ENCODE measurements at regions not wholly inside any gene's neighbourhood (a gene's known extent, or its start where the extent isn't known, plus 50 kb on each side); places are given as distances from the start of the nearest gene placed in this dataset.

GRCh38 chr1:58888833-58889232 is 105.0 kb upstream of the JUN start:
- H3K27me3 ChIP-seq (ENCODE audit: control insufficient read depth, insufficient read depth, low read length, poor library complexity, severe bottlenecking), result no peaks in the 10 kb centered on the region
- no peaks in the 10 kb centered on the region for H3K9me3 ChIP-seq (ENCODE audit: control insufficient read depth, low read length)
- no peak for DNase-seq
- H3K4me1 ChIP-seq (ENCODE audit: control insufficient read depth, insufficient read depth, low read length), result peaks cover 19% of the 10 kb centered on the region
- H3K9ac ChIP-seq (ENCODE audit: extremely low read depth, low read length, poor library complexity, severe bottlenecking), result no peak overlapping the region
- H3K27me3 Mint-ChIP-seq (ENCODE audit: insufficient read depth), result peaks cover 11% of the 10 kb centered on the region
- TF ChIP-seq CTCF (conservative IDR thresholded peaks at IDR 0.05), result no peak
- no peaks in the 10 kb centered on the region for H3K36me3 Mint-ChIP-seq (ENCODE audit: low read depth)
- peaks cover 47% of the 10 kb centered on the region for H3K4me1 Mint-ChIP-seq
- no peaks in the 10 kb centered on the region for H3K36me3 ChIP-seq (ENCODE audit: control insufficient read depth, insufficient read depth, low read length)
- no peak overlapping the region for H3K4me3 ChIP-seq (ENCODE audit: low read length)
- no peak overlapping the region for H3K27ac ChIP-seq (ENCODE audit: low read depth, low read length)
- H3K27ac Mint-ChIP-seq, result no peak overlapping the region
- H3K4me3 Mint-ChIP-seq, result no peak overlapping the region
- 88 to 91% methylated on average over 3 to 5 of the region's 5 CpGs for WGBS, 2 experiments (ENCODE audit: insufficient coverage in 1 of 2, insufficient read length in 1 of 2)
- H3K9me3 Mint-ChIP-seq, result no peaks in the 10 kb centered on the region

- H3K9me3 ChIP-seq (ENCODE audit: control insufficient read depth, low read length), result no peaks in the 10 kb centered on the region
These were observed 106.3 kb upstream of the JUN start for GRCh38 chr1:58890113-58890512.

GRCh38 chr1:58890609-58891008 is 106.8 kb upstream of the JUN start:
- Histone ChIP-seq H3K27me3 (ENCODE audit: control insufficient read depth, insufficient read depth, low read length, poor library complexity, severe bottlenecking) (no peaks in the 10 kb centered on the region), H3K9ac (ENCODE audit: extremely low read depth, low read length, poor library complexity, severe bottlenecking) (no peak overlapping the region), H3K9me3 (ENCODE audit: control insufficient read depth, low read length) (no peaks in the 10 kb centered on the region), H3K36me3 (ENCODE audit: control insufficient read depth, insufficient read depth, low read length) (no peaks in the 10 kb centered on the region), H3K4me3 (ENCODE audit: low read length) (no peak overlapping the region), H3K27ac (ENCODE audit: low read depth, low read length) (no peak overlapping the region), H3K4me1 (ENCODE audit: control insufficient read depth, insufficient read depth, low read length) (peaks cover 12% of the 10 kb centered on the region)
- TF ChIP-seq CTCF (conservative IDR thresholded peaks at IDR 0.05), result no peak
- H3K4me1 Mint-ChIP-seq, result peaks cover 36% of the 10 kb centered on the region
- 91 to 94% methylated on average over 2 to 3 of the region's 3 CpGs for WGBS, 2 experiments (ENCODE audit: insufficient coverage in 1 of 2, insufficient read length in 1 of 2)
- H3K36me3 Mint-ChIP-seq (ENCODE audit: low read depth), result no peaks in the 10 kb centered on the region
- no peak overlapping the region for H3K27ac Mint-ChIP-seq
- no peak for DNase-seq
- peaks cover 11% of the 10 kb centered on the region for H3K27me3 Mint-ChIP-seq (ENCODE audit: insufficient read depth)
- H3K9me3 Mint-ChIP-seq, result no peaks in the 10 kb centered on the region
- H3K4me3 Mint-ChIP-seq, result no peak overlapping the region

More at GRCh38 chr1:58890113-58890512, 106.3 kb upstream of the JUN start:
- no peaks in the 10 kb centered on the region for H3K36me3 ChIP-seq (ENCODE audit: control insufficient read depth, insufficient read depth, low read length)
- no peak overlapping the region for H3K9ac ChIP-seq (ENCODE audit: extremely low read depth, low read length, poor library complexity, severe bottlenecking)
- TF ChIP-seq CTCF (conservative IDR thresholded peaks at IDR 0.05), result no peak
- H3K4me1 ChIP-seq (ENCODE audit: control insufficient read depth, insufficient read depth, low read length), result peaks cover 13% of the 10 kb centered on the region
- Mint-ChIP-seq H3K27me3 (ENCODE audit: insufficient read depth) (peaks cover 11% of the 10 kb centered on the region), H3K9me3 (no peaks in the 10 kb centered on the region), H3K4me3 (no peak overlapping the region), H3K4me1 (peaks cover 38% of the 10 kb centered on the region), H3K36me3 (ENCODE audit: low read depth) (no peaks in the 10 kb centered on the region), H3K27ac (no peak overlapping the region)
- H3K27ac ChIP-seq (ENCODE audit: low read depth, low read length), result no peak overlapping the region
- no peaks in the 10 kb centered on the region for H3K27me3 ChIP-seq (ENCODE audit: control insufficient read depth, insufficient read depth, low read length, poor library complexity, severe bottlenecking)
- 93 to 97% methylated on average over 3 of the region's 3 CpGs for WGBS, 2 experiments (ENCODE audit: insufficient coverage in 1 of 2, insufficient read length in 1 of 2)
- H3K4me3 ChIP-seq (ENCODE audit: low read length), result no peak overlapping the region
- DNase-seq, result no peak

Measured in endodermal cell (in vitro differentiated cells).